ENCODE measurements at regions not wholly inside any gene's neighbourhood (a gene's known extent, or its start where the extent isn't known, plus 50 kb on each side); places are given as distances from the start of the nearest gene placed in this dataset.

DNA sequence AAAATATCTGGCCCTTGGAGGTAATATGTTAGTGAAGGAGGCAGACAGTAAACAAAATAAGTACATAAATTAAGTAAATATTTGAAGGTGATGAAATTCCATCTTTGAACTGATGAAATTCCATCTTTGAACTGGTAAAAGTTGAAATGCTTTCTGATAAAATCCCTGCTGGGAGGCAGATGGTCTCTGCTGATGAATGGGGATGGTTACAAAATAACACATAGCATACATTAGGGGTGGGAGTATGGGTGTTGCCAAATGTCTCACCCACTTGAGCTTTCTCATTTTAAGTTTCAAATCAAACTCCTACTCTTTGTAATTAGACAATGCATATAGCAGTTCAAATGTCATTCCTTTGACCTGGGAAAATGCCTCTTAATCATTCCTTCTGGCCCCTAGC lies 77.5 kb upstream of the SORCS3 start:
- no peak overlapping the region for H3K4me3 ChIP-seq (ENCODE audit: low read depth, low read length)

DNA sequence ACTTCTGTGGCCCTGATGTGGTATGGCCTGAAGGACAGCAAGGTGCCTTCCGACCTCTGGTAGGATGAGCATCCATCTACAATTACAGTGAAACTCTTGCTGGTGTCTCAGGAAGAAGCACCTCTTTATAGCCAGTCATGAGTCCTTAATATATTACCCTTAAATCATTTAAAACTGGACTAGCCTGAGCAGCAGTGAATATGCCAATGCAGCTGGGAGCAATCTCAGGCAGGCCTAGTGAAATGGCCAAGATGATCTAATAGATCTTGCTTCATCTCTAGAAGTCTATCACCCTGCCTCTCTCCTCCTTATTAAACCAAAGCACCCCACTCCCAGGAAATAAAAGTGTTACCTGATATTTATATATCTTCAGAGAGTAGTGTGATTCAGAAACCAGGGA lies 66.7 kb upstream of the SORCS3 start:
- no peak for DNase-seq (ENCODE audit: low read depth)
- H3K4me3 ChIP-seq (ENCODE audit: low read depth, low read length): no peak overlapping the region

More for the DNA sequence above, 77.5 kb upstream of the SORCS3 start:
- no peak for DNase-seq (ENCODE audit: low read depth)

DNA sequence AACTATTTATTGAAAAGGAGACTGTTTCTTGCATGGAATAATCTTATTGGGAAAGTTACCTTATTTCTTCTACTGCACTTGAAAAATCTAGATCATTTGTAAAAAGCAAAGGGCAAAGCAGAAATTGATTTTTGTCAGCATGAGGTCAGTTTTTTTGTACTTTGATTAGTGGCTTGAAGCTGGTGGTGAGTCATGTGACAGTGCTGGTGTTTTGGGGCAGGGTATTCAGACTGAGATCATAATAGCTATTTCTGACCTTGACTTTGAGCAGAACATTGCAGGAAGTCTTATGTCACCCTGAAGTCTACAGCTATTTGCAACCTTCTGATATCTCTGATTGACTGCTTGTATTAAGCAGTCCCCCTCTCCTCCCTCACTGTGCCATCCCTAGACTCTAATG lies 66.3 kb upstream of the SORCS3 start:
- DNase-seq (ENCODE audit: low read depth): no peak
- no peak overlapping the region for H3K4me3 ChIP-seq (ENCODE audit: low read depth, low read length)

GRCh38 chr10:104576611-104577010 lies 64.5 kb upstream of the SORCS3 start:
- no peak overlapping the region for H3K4me3 ChIP-seq (ENCODE audit: low read depth, low read length)
- DNase-seq (ENCODE audit: low read depth): no peak

DNA sequence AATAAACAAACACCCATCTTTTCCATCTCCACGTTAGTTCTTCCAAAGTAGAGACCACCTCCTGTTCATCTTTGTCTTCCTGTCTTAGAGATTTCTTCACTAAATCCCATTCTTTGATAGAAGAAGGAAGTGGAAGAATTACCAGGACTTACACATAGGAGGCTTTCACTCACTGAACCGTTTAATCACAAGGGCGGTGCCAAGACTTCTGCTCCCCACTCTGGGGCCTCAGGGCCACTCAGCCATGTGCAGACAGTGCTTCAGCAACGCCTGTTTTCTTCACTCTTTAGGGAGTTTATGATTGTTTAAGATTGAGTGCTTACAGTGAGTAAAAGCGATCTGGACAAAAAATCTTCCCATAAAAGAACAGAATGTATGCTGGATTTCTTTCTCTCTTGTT lies 63.9 kb upstream of the SORCS3 start:
- no peak overlapping the region for H3K4me3 ChIP-seq (ENCODE audit: low read depth, low read length)
- no peak for DNase-seq (ENCODE audit: low read depth)

- DNase-seq (ENCODE audit: low read depth): no peak
- no peak overlapping the region for H3K4me3 ChIP-seq (ENCODE audit: low read depth, low read length)
Observed at GRCh38 chr10:104577861-104578521, 63.1 kb upstream of the SORCS3 start.

- no peak for DNase-seq (ENCODE audit: low read depth)
- no peak overlapping the region for H3K4me3 ChIP-seq (ENCODE audit: low read depth, low read length)
Observed at GRCh38 chr10:104578671-104579070, 62.4 kb upstream of the SORCS3 start.

DNA sequence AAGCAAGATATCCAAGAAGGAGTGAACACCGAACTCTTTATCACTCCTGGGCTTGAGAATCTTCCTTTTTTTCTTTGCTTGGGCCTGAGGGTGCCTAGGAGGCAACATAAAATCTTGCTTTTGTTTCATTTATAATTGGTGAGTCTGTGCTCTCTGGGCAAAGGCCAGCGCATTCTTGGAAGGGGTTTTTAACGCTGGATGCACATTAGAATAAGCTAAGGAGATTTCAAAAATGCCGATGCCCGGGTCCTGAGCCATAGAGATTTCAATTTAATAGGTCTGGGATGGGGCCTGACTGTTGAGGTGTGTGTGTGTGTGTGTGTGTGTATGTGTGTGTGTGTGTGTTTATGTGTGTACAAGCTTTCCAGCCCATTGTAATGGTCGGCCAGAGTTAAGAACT lies 62.0 kb upstream of the SORCS3 start:
- H3K4me3 ChIP-seq (ENCODE audit: low read depth, low read length): no peak overlapping the region
- DNase-seq (ENCODE audit: low read depth): no peak

DNA sequence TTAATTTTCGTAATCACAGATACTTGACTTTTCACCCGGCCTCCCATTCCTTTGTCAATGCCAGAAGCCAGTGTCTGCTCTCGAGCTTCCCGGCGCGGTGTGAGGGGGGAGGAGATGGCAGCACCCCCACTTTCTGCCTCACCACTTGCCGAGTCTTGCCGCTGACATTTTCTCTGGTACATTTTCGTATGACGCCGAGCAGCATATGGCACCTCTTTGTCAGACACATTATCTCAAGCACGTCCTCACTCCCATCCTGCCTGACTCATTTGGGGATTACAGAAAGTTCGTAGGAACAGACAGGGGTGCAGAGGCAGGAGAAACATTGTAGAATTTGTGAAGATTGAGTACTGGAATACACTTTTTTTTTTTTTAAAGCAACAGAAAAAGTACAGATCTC lies 60.8 kb upstream of the SORCS3 start:
- no peak for DNase-seq (ENCODE audit: low read depth)
- H3K4me3 ChIP-seq (ENCODE audit: low read depth, low read length): no peak overlapping the region

DNA sequence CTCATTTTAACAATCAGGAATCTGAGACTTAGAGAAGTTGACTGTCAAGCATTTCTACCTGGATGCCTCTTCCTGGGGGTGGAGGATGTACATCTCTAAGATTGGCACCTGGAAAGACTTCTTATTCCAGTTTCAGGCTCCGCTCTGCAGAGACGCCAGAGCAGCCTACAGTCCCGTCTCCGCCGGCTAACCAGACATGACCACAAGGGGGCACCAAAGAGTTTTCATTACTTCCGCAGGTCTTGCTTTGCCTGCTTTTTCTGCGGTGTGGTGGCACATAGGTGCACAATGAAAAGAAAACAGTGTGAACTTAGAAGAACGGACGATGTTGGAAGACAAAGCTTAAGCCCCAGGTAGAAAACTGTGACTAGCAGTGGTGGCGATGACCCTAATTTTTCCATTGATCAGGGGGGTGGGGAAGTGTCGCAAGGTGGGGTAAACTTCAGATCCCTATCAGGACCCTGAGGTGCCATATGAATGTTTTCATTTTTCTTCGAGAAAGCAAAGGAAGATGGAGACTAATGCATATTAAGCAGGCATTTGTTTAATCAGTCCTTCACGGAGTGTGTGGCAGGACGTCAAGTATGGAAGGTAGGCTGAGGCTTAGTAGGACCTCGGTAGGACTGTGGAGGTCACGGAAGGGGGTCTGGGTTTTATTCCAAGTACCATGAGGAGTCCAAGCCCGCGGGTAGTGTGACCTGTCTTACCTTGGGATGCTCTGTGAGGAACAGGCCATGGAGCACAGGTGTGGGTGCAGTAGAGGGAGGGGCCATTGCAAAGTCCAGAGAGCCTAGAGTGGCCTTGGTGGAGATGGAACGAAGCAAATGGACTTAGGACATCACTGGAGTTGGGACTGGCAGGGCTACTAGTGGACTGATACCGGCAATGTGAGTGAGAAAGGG lies 60.1 kb upstream of the SORCS3 start:
- H3K4me3 ChIP-seq (ENCODE audit: low read depth, low read length): no peak overlapping the region
- DNase-seq (ENCODE audit: low read depth): no peak

- no peak overlapping the region for H3K4me3 ChIP-seq (ENCODE audit: low read depth, low read length)
- no peak for DNase-seq (ENCODE audit: low read depth)
Observed at GRCh38 chr10:104581884-104582601, 59.0 kb upstream of the SORCS3 start.

DNA sequence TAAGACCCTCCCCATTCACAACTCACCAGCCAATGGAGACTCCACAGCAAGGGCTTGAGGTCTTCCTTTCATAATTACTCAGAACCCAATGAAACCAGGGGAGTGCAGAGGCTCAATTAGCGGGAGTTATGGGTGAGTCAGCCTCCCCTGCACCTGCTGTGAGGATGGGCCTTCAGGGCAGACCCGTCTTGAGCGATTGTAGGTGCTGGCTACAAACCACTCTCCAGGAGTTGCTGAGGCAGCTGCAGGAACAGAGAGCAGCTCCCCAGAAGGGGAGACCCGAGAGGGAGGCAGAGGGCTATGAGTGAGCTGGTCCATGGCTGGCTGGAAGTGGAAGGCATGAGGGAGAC lies 58.5 kb upstream of the SORCS3 start:
- DNase-seq (ENCODE audit: low read depth): no peak
- H3K4me3 ChIP-seq (ENCODE audit: low read depth, low read length): no peak overlapping the region

DNA sequence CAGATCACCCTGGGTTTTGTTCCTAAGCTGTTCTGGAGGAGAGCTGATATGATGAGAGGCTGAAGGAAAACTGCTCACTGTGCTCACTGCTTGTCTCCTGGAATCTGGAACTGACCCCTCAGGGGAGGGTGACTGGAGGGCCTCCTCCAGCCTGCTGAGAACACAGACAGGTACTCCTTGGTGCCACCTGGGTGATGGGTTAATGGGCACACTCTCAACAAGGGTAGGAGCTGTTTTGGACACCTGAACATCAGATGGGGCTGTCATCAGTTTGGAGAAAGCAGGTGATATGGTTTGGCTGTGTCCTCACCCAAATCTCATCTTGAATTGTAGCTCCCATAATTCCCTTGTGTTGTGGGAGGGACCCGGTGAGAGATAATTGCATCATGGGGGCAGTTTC lies 58.1 kb upstream of the SORCS3 start:
- H3K4me3 ChIP-seq (ENCODE audit: low read depth, low read length): no peak overlapping the region
- DNase-seq (ENCODE audit: low read depth): no peak

DNA sequence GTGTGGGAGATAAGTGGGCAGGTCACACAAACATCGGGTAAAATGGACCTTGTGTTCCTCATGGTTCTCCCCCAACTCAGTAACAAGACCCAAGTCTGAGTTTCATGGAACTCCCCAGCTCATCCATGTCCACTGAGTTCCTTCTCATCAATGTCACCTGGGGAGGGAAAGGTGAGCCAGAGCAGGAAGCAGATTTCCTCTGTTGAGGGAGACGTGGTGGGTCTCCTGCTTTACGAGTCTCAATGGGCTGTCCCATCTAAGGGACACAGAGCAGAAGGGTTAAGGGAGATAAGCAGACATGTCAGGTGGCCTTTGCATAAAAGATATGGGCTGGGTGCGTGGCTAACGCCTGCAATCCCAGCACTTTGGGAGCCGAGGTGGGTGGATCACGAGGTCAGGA lies 56.5 kb upstream of the SORCS3 start:
- DNase-seq (ENCODE audit: low read depth): no peak
- no peak overlapping the region for H3K4me3 ChIP-seq (ENCODE audit: low read depth, low read length)

GRCh38 chr10:104587751-104588150 lies 53.3 kb upstream of the SORCS3 start:
- H3K4me3 ChIP-seq (ENCODE audit: low read depth, low read length): no peak overlapping the region
- no peak for DNase-seq (ENCODE audit: low read depth)

GRCh38 chr10:104589431-104589830 lies 51.7 kb upstream of the SORCS3 start:
- no peak overlapping the region for H3K4me3 ChIP-seq (ENCODE audit: low read depth, low read length)
- no peak for DNase-seq (ENCODE audit: low read depth)

DNA sequence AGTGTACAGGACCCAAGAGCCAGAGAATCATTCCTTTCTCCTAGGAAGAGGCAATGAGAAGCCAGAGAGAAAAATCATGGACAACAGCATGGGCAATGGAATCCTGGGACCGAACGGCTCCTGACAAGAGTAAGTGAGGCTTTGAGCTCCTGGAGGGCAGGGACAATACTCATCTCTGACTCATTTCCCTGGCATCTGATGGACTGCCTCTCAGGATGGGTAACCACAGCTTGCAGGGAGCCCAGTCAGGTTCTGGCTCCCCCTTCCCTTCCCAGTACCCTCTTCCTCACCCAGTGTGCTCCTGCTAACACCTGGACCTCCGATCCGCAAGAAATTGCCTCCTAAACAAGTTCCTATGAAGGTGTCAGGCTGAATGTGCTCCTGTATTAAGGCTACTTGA lies 51.2 kb upstream of the SORCS3 start:
- no peak for DNase-seq (ENCODE audit: low read depth)
- H3K4me3 ChIP-seq (ENCODE audit: low read depth, low read length): no peak overlapping the region
